KMS-11 (cell line): ENCODE measurements at regions not wholly inside any gene's neighbourhood (a gene's known extent, or its start where the extent isn't known, plus 50 kb on each side); places are given as distances from the start of the nearest gene placed in this dataset.

ENCODE experiments used
- H2AFZ ChIP-seq: fragments of 200-600 bp; sonication (generic); 2 replicates; pipeline ENCODE4 v1.6.1; 2016; ENCODE audit warnings: antibody characterized with exemption, mixed run types, low read depth
- H3K27ac ChIP-seq: fragments of 200-600 bp; sonication (generic); 2 replicates; pipeline ENCODE4 v1.6.1; 2016; ENCODE audit warnings: mild to moderate bottlenecking, mixed run types
- H3K27me3 ChIP-seq: fragments of 200-600 bp; sonication (generic); 2 replicates; pipeline ENCODE4 v1.6.1; 2017; ENCODE audit warnings: mild to moderate bottlenecking, low read depth, mixed run types, moderate library complexity; ENCODE audit not compliant: insufficient read depth
- H3K36me3 ChIP-seq: fragments of 200-600 bp; sonication (generic); 2 replicates; pipeline ENCODE4 v1.6.1; 2017; ENCODE audit warnings: mild to moderate bottlenecking, mixed run types; ENCODE audit not compliant: insufficient read depth
- H3K4me1 ChIP-seq: fragments of 200-600 bp; sonication (generic); 2 replicates; pipeline ENCODE4 v1.6.1; 2016; ENCODE audit warnings: mild to moderate bottlenecking, low read depth, mixed run types; ENCODE audit not compliant: poor library complexity, severe bottlenecking
- H3K4me2 ChIP-seq: fragments of 200-600 bp; sonication (generic); 2 replicates; pipeline ENCODE4 v1.7.0; 2016; ENCODE audit warnings: mild to moderate bottlenecking, mixed run types
- H3K4me3 ChIP-seq: fragments of 200-600 bp; sonication (generic); IDR thresholded peaks from 2 replicates; pipeline ENCODE4 v1.6.1; 2017; ENCODE audit warnings: low read depth, low read length, mixed read lengths; ENCODE audit not compliant: insufficient read depth
- H3K79me2 ChIP-seq: fragments of 200-600 bp; sonication (generic); 2 replicates; pipeline ENCODE4 v1.6.1; 2016; ENCODE audit warnings: low read depth, mixed run types; ENCODE audit not compliant: insufficient read depth
- H3K9ac ChIP-seq: fragments of 200-600 bp; sonication (generic); 2 replicates; pipeline ENCODE4 v1.6.1; 2016; ENCODE audit warnings: mild to moderate bottlenecking, mixed run types
- H4K20me1 ChIP-seq: fragments of 200-600 bp; sonication (generic); 2 replicates; pipeline ENCODE4 v1.6.1; 2016; ENCODE audit warnings: mild to moderate bottlenecking, mixed run types; ENCODE audit not compliant: insufficient read depth
- CTCF ChIP-seq: fragments of 200-600 bp; sonication (generic); conservative IDR thresholded peaks from 2 replicates; pipeline ENCODE4 v1.6.1; 2017; ENCODE audit warnings: low read depth, mild to moderate bottlenecking, antibody characterized with exemption, low read length, moderate library complexity, mixed read lengths

- no peaks in the 10 kb centered on the region for H3K36me3 ChIP-seq
- no peaks in the 10 kb centered on the region for H3K4me1 ChIP-seq
- H3K4me2 ChIP-seq: no peak overlapping the region
- H3K4me3 ChIP-seq: no peak overlapping the region
- no peaks in the 10 kb centered on the region for H3K79me2 ChIP-seq
- no peak overlapping the region for H3K27ac ChIP-seq
- H3K9ac ChIP-seq: no peak overlapping the region
- no peaks in the 10 kb centered on the region for H3K27me3 ChIP-seq
- no peak for TF ChIP-seq CTCF
- no peak overlapping the region for H2AFZ ChIP-seq
- no peaks in the 10 kb centered on the region for H4K20me1 ChIP-seq
These were observed 193.1 kb upstream of the FAR2 start for GRCh38 chr12:28955931-28956330.

- Histone ChIP-seq H3K9ac (no peak overlapping the region), H3K4me2 (no peak overlapping the region), H3K4me1 (no peaks in the 10 kb centered on the region), H3K27ac (no peak overlapping the region), H3K4me3 (no peak overlapping the region), H2AFZ (no peak overlapping the region), H3K27me3 (no peaks in the 10 kb centered on the region), H4K20me1 (no peaks in the 10 kb centered on the region), H3K36me3 (no peaks in the 10 kb centered on the region), H3K79me2 (no peaks in the 10 kb centered on the region)
- no peak for TF ChIP-seq CTCF
These were observed 190.4 kb upstream of the FAR2 start for GRCh38 chr12:28958553-28959195.

- H3K4me2 ChIP-seq: no peak overlapping the region
- no peak overlapping the region for H3K4me3 ChIP-seq
- no peaks in the 10 kb centered on the region for H3K27me3 ChIP-seq
- no peak overlapping the region for H2AFZ ChIP-seq
- no peak overlapping the region for H3K9ac ChIP-seq
- no peaks in the 10 kb centered on the region for H3K4me1 ChIP-seq
- no peaks in the 10 kb centered on the region for H3K79me2 ChIP-seq
- TF ChIP-seq CTCF: no peak
- H3K27ac ChIP-seq: no peak overlapping the region
- H4K20me1 ChIP-seq: no peaks in the 10 kb centered on the region
- H3K36me3 ChIP-seq: no peaks in the 10 kb centered on the region
These were observed 187.1 kb upstream of the FAR2 start for GRCh38 chr12:28961948-28962384.

DNA sequence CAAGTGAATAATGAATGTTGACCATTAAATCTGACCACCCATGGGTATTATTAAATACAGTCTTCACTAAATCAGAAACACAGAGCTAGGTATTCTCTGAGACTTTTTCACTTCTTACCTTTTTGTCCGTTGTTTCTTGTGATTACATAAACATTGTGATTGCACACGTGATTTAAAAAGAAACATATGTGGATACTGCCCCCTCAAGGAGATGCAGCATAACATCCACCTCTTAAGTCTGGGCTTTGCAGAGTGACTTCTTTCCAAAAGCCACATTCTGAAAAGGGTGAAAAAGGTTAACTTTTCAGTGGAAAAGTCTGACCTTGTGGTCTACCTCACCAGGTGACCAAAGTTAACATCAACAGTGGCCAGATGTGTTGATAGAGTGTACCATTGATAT lies 185.5 kb upstream of the FAR2 start:
- Histone ChIP-seq H3K4me1 (no peaks in the 10 kb centered on the region), H2AFZ (no peak overlapping the region), H3K27ac (no peak overlapping the region), H3K79me2 (no peaks in the 10 kb centered on the region), H3K27me3 (no peaks in the 10 kb centered on the region), H3K4me2 (no peak overlapping the region), H3K36me3 (no peaks in the 10 kb centered on the region), H3K9ac (no peak overlapping the region), H4K20me1 (no peaks in the 10 kb centered on the region), H3K4me3 (no peak overlapping the region)
- TF ChIP-seq CTCF: peak; percentile 32
